ENCODE measurements at regions not wholly inside any gene's neighbourhood (a gene's known extent, or its start where the extent isn't known, plus 50 kb on each side); places are given as distances from the start of the nearest gene placed in this dataset.

- no peak for TF ChIP-seq CTCF (IDR thresholded peaks at IDR 0.05; ENCODE audit: partially characterized antibody, unreplicated experiment)
- Mint-ChIP-seq H3K27me3 (ENCODE audit: unreplicated experiment) (no peaks in the 10 kb centered on the region), H3K27ac (ENCODE audit: unreplicated experiment) (no peak overlapping the region), H3K36me3 (ENCODE audit: unreplicated experiment) (no peaks in the 10 kb centered on the region), H3K4me1 (ENCODE audit: low read depth, unreplicated experiment) (peaks cover 7% of the 10 kb centered on the region), H3K9me3 (ENCODE audit: unreplicated experiment) (no peaks in the 10 kb centered on the region), H3K4me3 (ENCODE audit: unreplicated experiment) (no peak overlapping the region)
- no peak for DNase-seq
Observed at GRCh38 chr5:93300309-93300923, 280.6 kb downstream of the NR2F1-AS1 start.

GRCh38 chr5:93299681-93300308 lies 281.2 kb downstream of the NR2F1-AS1 start:
- H3K36me3 Mint-ChIP-seq (ENCODE audit: unreplicated experiment), result no peaks in the 10 kb centered on the region
- DNase-seq, result no peak
- H3K9me3 Mint-ChIP-seq (ENCODE audit: unreplicated experiment), result no peaks in the 10 kb centered on the region
- no peak overlapping the region for H3K27ac Mint-ChIP-seq (ENCODE audit: unreplicated experiment)
- H3K27me3 Mint-ChIP-seq (ENCODE audit: unreplicated experiment), result no peaks in the 10 kb centered on the region
- TF ChIP-seq CTCF (IDR thresholded peaks at IDR 0.05; ENCODE audit: partially characterized antibody, unreplicated experiment), result no peak
- H3K4me1 Mint-ChIP-seq (ENCODE audit: low read depth, unreplicated experiment), result peaks cover 7% of the 10 kb centered on the region
- no peak overlapping the region for H3K4me3 Mint-ChIP-seq (ENCODE audit: unreplicated experiment)

- no peak overlapping the region for H3K27ac Mint-ChIP-seq (ENCODE audit: unreplicated experiment)
Observed at GRCh38 chr5:93297116-93297515, 283.9 kb downstream of the NR2F1-AS1 start.

GRCh38 chr5:93296338-93296737 lies 284.7 kb downstream of the NR2F1-AS1 start:
- no peak for DNase-seq
- H3K4me3 Mint-ChIP-seq (ENCODE audit: unreplicated experiment), result no peak overlapping the region
- H3K4me1 Mint-ChIP-seq (ENCODE audit: low read depth, unreplicated experiment), result peaks cover 7% of the 10 kb centered on the region
- H3K27ac Mint-ChIP-seq (ENCODE audit: unreplicated experiment), result no peak overlapping the region
- no peaks in the 10 kb centered on the region for H3K36me3 Mint-ChIP-seq (ENCODE audit: unreplicated experiment)
- H3K9me3 Mint-ChIP-seq (ENCODE audit: unreplicated experiment), result no peaks in the 10 kb centered on the region
- H3K27me3 Mint-ChIP-seq (ENCODE audit: unreplicated experiment), result no peaks in the 10 kb centered on the region
- TF ChIP-seq CTCF (IDR thresholded peaks at IDR 0.05; ENCODE audit: partially characterized antibody, unreplicated experiment), result no peak

More at GRCh38 chr5:93297116-93297515, 283.9 kb downstream of the NR2F1-AS1 start:
- DNase-seq, result no peak
- no peaks in the 10 kb centered on the region for H3K27me3 Mint-ChIP-seq (ENCODE audit: unreplicated experiment)
- no peak for TF ChIP-seq CTCF (IDR thresholded peaks at IDR 0.05; ENCODE audit: partially characterized antibody, unreplicated experiment)
- H3K36me3 Mint-ChIP-seq (ENCODE audit: unreplicated experiment), result no peaks in the 10 kb centered on the region
- H3K4me1 Mint-ChIP-seq (ENCODE audit: low read depth, unreplicated experiment), result peaks cover 7% of the 10 kb centered on the region
- no peak overlapping the region for H3K4me3 Mint-ChIP-seq (ENCODE audit: unreplicated experiment)
- H3K9me3 Mint-ChIP-seq (ENCODE audit: unreplicated experiment), result no peaks in the 10 kb centered on the region

GRCh38 chr5:93294996-93295395 lies 286.0 kb downstream of the NR2F1-AS1 start:
- DNase-seq, result no peak
- H3K36me3 Mint-ChIP-seq (ENCODE audit: unreplicated experiment), result no peaks in the 10 kb centered on the region
- no peaks in the 10 kb centered on the region for H3K9me3 Mint-ChIP-seq (ENCODE audit: unreplicated experiment)
- peaks cover 6% of the 10 kb centered on the region for H3K4me1 Mint-ChIP-seq (ENCODE audit: low read depth, unreplicated experiment)
- H3K27ac Mint-ChIP-seq (ENCODE audit: unreplicated experiment), result no peak overlapping the region
- TF ChIP-seq CTCF (IDR thresholded peaks at IDR 0.05; ENCODE audit: partially characterized antibody, unreplicated experiment), result no peak
- no peaks in the 10 kb centered on the region for H3K27me3 Mint-ChIP-seq (ENCODE audit: unreplicated experiment)
- no peak overlapping the region for H3K4me3 Mint-ChIP-seq (ENCODE audit: unreplicated experiment)

All from glutamatergic neuron (in vitro differentiated cells).